ENCODE measurements at regions not wholly inside any gene's neighbourhood (a gene's known extent, or its start where the extent isn't known, plus 50 kb on each side); places are given as distances from the start of the nearest gene placed in this dataset.
A peak's percentile ranks its signal among the peaks of the same experiment; 100 is the strongest.

- Histone ChIP-seq H3K27ac (ENCODE audit: low read length) (no peak overlapping the region), H3K4me3 (ENCODE audit: low read length) (no peak overlapping the region), H3K4me1 (ENCODE audit: control insufficient read depth, insufficient read depth, low read length) (peaks cover 4% of the 10 kb centered on the region), H3K27me3 (ENCODE audit: control insufficient read depth, insufficient read depth, low read length) (no peaks in the 10 kb centered on the region), H3K36me3 (ENCODE audit: control insufficient read depth, insufficient read depth, low read length) (no peaks in the 10 kb centered on the region), H3K9me3 (ENCODE audit: control insufficient read depth, insufficient read depth, low read length) (no peaks in the 10 kb centered on the region)
- intact Hi-C loops (cut with micrococcal nuclease) = no loop called here
- ATAC-seq = no peak
- WGBS (ENCODE audit: insufficient coverage) = 100% methylated on average over 2 of the region's 3 CpGs
- Mint-ChIP-seq H3K27me3 (ENCODE audit: low read depth in 2 of 2) (no peaks in the 10 kb centered on the region), H3K4me1 (no peaks in the 10 kb centered on the region), H3K36me3 (no peaks in the 10 kb centered on the region), H3K9me3 (peaks cover 4 to 8% of the 10 kb centered on the region in 2 donors), H3K27ac (no peak overlapping the region), H3K4me3 (no peak overlapping the region)
- no peak for DNase-seq
- TF ChIP-seq CTCF (IDR thresholded peaks at IDR 0.05) = no peak
These were observed 239.0 kb downstream of the INHBA start for GRCh38 chr7:41463770-41464470.

GRCh38 chr7:41459623-41460261 is 243.1 kb downstream of the INHBA start:
- Mint-ChIP-seq H3K9me3 (peaks cover 7% of the 10 kb centered on the region in 2 donors), H3K4me3 (no peak overlapping the region), H3K27ac (no peak overlapping the region), H3K27me3 (ENCODE audit: low read depth in 2 of 2) (no peaks in the 10 kb centered on the region), H3K36me3 (no peaks in the 10 kb centered on the region), H3K4me1 (no peaks in the 10 kb centered on the region)
- intact Hi-C loops (cut with micrococcal nuclease) = no loop called here
- DNase-seq (no peak), ATAC-seq (peak in 1 of 3 donors; percentile 35)
- H3K27ac ChIP-seq (ENCODE audit: low read length) = no peak overlapping the region
- H3K27me3 ChIP-seq (ENCODE audit: control insufficient read depth, insufficient read depth, low read length) = no peaks in the 10 kb centered on the region
- H3K36me3 ChIP-seq (ENCODE audit: control insufficient read depth, insufficient read depth, low read length) = no peaks in the 10 kb centered on the region
- no peak overlapping the region for H3K4me3 ChIP-seq (ENCODE audit: low read length)
- WGBS (ENCODE audit: insufficient coverage) = 50% methylated on average over 8 of the region's 8 CpGs
- H3K9me3 ChIP-seq (ENCODE audit: control insufficient read depth, insufficient read depth, low read length) = no peaks in the 10 kb centered on the region
- H3K4me1 ChIP-seq (ENCODE audit: control insufficient read depth, insufficient read depth, low read length) = peaks cover 4% of the 10 kb centered on the region
- no peak for TF ChIP-seq CTCF (IDR thresholded peaks at IDR 0.05)

GRCh38 chr7:41459183-41459582 is 243.7 kb downstream of the INHBA start:
- intact Hi-C loops (cut with micrococcal nuclease) = no loop called here
- H3K27ac Mint-ChIP-seq = no peak overlapping the region
- TF ChIP-seq CTCF (IDR thresholded peaks at IDR 0.05) = no peak
- H3K4me3 Mint-ChIP-seq = no peak overlapping the region
- no peaks in the 10 kb centered on the region for H3K36me3 ChIP-seq (ENCODE audit: control insufficient read depth, insufficient read depth, low read length)
- no peak for DNase-seq
- H3K4me1 Mint-ChIP-seq = no peaks in the 10 kb centered on the region
- peaks cover 7% of the 10 kb centered on the region in 2 donors for H3K9me3 Mint-ChIP-seq
- no peaks in the 10 kb centered on the region for H3K27me3 ChIP-seq (ENCODE audit: control insufficient read depth, insufficient read depth, low read length)
- no peak overlapping the region for H3K27ac ChIP-seq (ENCODE audit: low read length)
- ATAC-seq = no peak
- H3K4me3 ChIP-seq (ENCODE audit: low read length) = no peak overlapping the region
- 46% methylated on average over 3 of the region's 5 CpGs for WGBS (ENCODE audit: insufficient coverage)
- no peaks in the 10 kb centered on the region for H3K9me3 ChIP-seq (ENCODE audit: control insufficient read depth, insufficient read depth, low read length)
- H3K4me1 ChIP-seq (ENCODE audit: control insufficient read depth, insufficient read depth, low read length) = peaks cover 4% of the 10 kb centered on the region
- no peaks in the 10 kb centered on the region for H3K27me3 Mint-ChIP-seq (ENCODE audit: low read depth in 2 of 2)
- no peaks in the 10 kb centered on the region for H3K36me3 Mint-ChIP-seq

Data from natural killer cell (primary cell).